Central memory CD8-positive, alpha-beta T cell (primary cell): ENCODE measurements at regions not wholly inside any gene's neighbourhood (a gene's known extent, or its start where the extent isn't known, plus 50 kb on each side); places are given as distances from the start of the nearest gene placed in this dataset.

Source experiments
- ATAC-seq: fragments of 150-1000 bp; cut with Tn5 transposase; replicated peaks from 2 replicates; pipeline ENCODE4 v1.10.0; 2022; ENCODE audit warnings: mild to moderate bottlenecking, moderate FRiP score, moderate number of reproducible peaks; ENCODE audit not compliant: poor library complexity, severe bottlenecking; ENCODE audit errors: extremely low read depth
- DNase-seq, 2 donors: peaks; one replicate each; pipeline ENCODE4 v3.0.0; 2021; ENCODE audit warnings: low spot score in 2 of 2
- H3K27ac Mint-ChIP-seq: one replicate; pipeline ENCODE4 v1.8.0; 2022; ENCODE audit warnings: low read depth, mild to moderate bottlenecking, moderate library complexity, mixed read lengths
- H3K27me3 Mint-ChIP-seq: one replicate; pipeline ENCODE4 v1.8.0; 2022; ENCODE audit warnings: mixed read lengths
- H3K36me3 Mint-ChIP-seq: one replicate; pipeline ENCODE4 v1.8.0; 2022; ENCODE audit warnings: mild to moderate bottlenecking, moderate library complexity, mixed read lengths; ENCODE audit not compliant: insufficient read depth
- H3K4me1 Mint-ChIP-seq: one replicate; pipeline ENCODE4 v1.8.0; 2022; ENCODE audit warnings: mixed read lengths
- H3K4me3 Mint-ChIP-seq: one replicate; pipeline ENCODE4 v1.8.0; 2022; ENCODE audit warnings: mild to moderate bottlenecking, moderate library complexity, mixed read lengths
- H3K9me3 Mint-ChIP-seq: one replicate; pipeline ENCODE4 v1.8.0; 2022; ENCODE audit warnings: mixed read lengths

- Mint-ChIP-seq H3K27me3 (peaks cover 41% of the 10 kb centered on the region), H3K27ac (no peak overlapping the region), H3K4me3 (no peak overlapping the region), H3K36me3 (peaks cover 1% of the 10 kb centered on the region), H3K9me3 (no peaks in the 10 kb centered on the region), H3K4me1 (no peaks in the 10 kb centered on the region)
- DNase-seq: no peak
- no peak for ATAC-seq
These were observed 63.3 kb upstream of the TRPC3 start for GRCh38 chr4:122015203-122015602.

- Mint-ChIP-seq H3K36me3 (no peaks in the 10 kb centered on the region), H3K4me1 (no peaks in the 10 kb centered on the region), H3K9me3 (no peaks in the 10 kb centered on the region), H3K4me3 (no peak overlapping the region), H3K27me3 (peaks cover 16% of the 10 kb centered on the region), H3K27ac (no peak overlapping the region)
- DNase-seq: no peak
- no peak for ATAC-seq
These were observed 60.9 kb upstream of the TRPC3 start for GRCh38 chr4:122012735-122013134.

- Mint-ChIP-seq H3K27ac (no peak overlapping the region), H3K9me3 (no peaks in the 10 kb centered on the region), H3K4me1 (no peaks in the 10 kb centered on the region), H3K36me3 (no peaks in the 10 kb centered on the region), H3K4me3 (no peak overlapping the region), H3K27me3 (peaks cover 11% of the 10 kb centered on the region)
- DNase-seq (no peak), ATAC-seq (no peak)
These were observed 58.8 kb upstream of the TRPC3 start for GRCh38 chr4:122010610-122011009.

- Mint-ChIP-seq H3K27ac (no peak overlapping the region), H3K4me3 (no peak overlapping the region), H3K36me3 (no peaks in the 10 kb centered on the region), H3K9me3 (no peaks in the 10 kb centered on the region), H3K4me1 (no peaks in the 10 kb centered on the region), H3K27me3 (peaks cover 9% of the 10 kb centered on the region)
- ATAC-seq (no peak), DNase-seq (no peak)
These were observed 57.7 kb upstream of the TRPC3 start for GRCh38 chr4:122009524-122009923.

- Mint-ChIP-seq H3K9me3 (no peaks in the 10 kb centered on the region), H3K4me3 (no peak overlapping the region), H3K4me1 (no peaks in the 10 kb centered on the region), H3K27ac (no peak overlapping the region), H3K27me3 (peaks cover 15% of the 10 kb centered on the region), H3K36me3 (no peaks in the 10 kb centered on the region)
- ATAC-seq (no peak), DNase-seq (no peak)
These were observed 55.2 kb upstream of the TRPC3 start for GRCh38 chr4:122007016-122007415.

GRCh38 chr4:122005064-122005755, 53.4 kb upstream of the TRPC3 start:
- Mint-ChIP-seq H3K36me3 (no peaks in the 10 kb centered on the region), H3K27ac (no peak overlapping the region), H3K27me3 (peaks cover 19% of the 10 kb centered on the region), H3K4me1 (no peaks in the 10 kb centered on the region), H3K9me3 (no peaks in the 10 kb centered on the region), H3K4me3 (no peak overlapping the region)
- ATAC-seq: no peak
- no peak for DNase-seq

GRCh38 chr4:122003335-122003734, 51.5 kb upstream of the TRPC3 start:
- peaks cover 19% of the 10 kb centered on the region for H3K27me3 Mint-ChIP-seq
- no peak overlapping the region for H3K4me3 Mint-ChIP-seq
- no peak for DNase-seq
- no peak for ATAC-seq
- no peaks in the 10 kb centered on the region for H3K36me3 Mint-ChIP-seq
- no peak overlapping the region for H3K27ac Mint-ChIP-seq
- no peaks in the 10 kb centered on the region for H3K9me3 Mint-ChIP-seq
- no peaks in the 10 kb centered on the region for H3K4me1 Mint-ChIP-seq
